ENCODE measurements at regions not wholly inside any gene's neighbourhood (a gene's known extent, or its start where the extent isn't known, plus 50 kb on each side); places are given as distances from the start of the nearest gene placed in this dataset.

DNA sequence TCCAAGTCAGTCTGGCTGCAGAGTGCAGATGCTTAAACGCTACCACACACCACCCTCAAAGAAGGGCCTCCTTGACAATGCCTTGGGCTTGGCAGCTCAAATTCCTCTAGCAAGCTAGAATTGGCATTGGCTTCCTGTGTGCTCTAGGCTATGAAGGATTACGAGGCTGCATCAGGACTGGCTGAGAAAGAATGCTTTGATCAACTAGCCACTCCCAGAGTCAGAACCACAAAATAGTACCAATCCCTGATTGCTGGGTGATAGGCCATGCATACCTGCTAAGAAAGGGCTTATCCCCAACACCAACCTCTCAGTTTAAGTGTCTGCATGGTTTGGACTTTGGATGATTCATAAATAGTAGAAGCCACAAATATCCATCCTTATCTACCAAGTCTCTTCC lies 504.9 kb downstream of the OMA1 start:
- FAIRE-seq (no peak), DNase-seq (ENCODE audit: insufficient read length) (no peak)
- TF ChIP-seq POLR2A (IDR thresholded peaks at IDR 0.05; ENCODE audit: low read depth, low read length) (no peak), POLR2AphosphoS5 (IDR thresholded peaks at IDR 0.05; ENCODE audit: low read depth, low read length) (no peak), TAF1 (IDR thresholded peaks at IDR 0.05; ENCODE audit: borderline replicate concordance, low read depth, low read length) (no peak)

DNA sequence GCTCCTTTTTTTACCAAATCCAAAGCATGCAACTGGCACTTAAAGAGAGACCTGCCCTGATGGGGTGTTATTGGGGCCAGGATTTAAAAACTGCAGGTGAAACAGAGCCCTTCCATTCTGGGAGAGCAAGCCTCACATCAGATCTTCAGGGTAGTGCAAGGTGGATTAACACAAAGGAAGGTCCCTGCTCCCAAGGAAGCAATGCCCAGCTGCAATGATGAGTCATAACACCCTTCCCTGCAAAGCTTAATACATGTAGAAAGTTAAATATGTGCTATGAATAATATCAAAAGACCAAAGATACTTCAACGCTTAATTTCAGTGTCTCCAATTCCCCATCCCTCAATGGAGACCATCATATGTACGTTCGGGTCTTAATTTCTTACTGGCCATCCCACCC lies 508.0 kb downstream of the OMA1 start:
- no peak for DNase-seq (ENCODE audit: insufficient read length)
- TF ChIP-seq POLR2AphosphoS5 (IDR thresholded peaks at IDR 0.05; ENCODE audit: low read depth, low read length) (no peak), POLR2A (IDR thresholded peaks at IDR 0.05; ENCODE audit: low read depth, low read length) (no peak), TAF1 (IDR thresholded peaks at IDR 0.05; ENCODE audit: borderline replicate concordance, low read depth, low read length) (no peak)
- no peak for FAIRE-seq

DNA sequence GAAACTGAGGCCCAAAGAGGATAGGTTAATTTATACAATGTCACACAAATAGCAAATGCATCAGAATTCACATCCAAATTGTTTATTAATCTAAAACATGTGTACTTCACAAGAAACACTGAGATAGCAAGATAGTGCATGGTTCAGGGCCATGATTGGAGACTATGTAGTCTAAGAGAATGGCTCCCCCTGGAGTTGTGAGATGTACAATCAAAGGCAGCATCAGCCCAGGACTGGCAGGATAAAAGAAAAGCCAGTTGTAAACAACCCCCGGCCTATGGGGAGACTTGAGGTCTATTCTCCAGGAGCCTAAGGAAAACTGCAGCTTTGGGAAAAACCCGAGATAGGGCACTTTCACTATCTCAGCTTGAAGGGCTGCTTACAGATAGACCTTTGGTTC lies 511.0 kb downstream of the OMA1 start:
- TF ChIP-seq POLR2AphosphoS5 (IDR thresholded peaks at IDR 0.05; ENCODE audit: low read depth, low read length) (no peak), TAF1 (IDR thresholded peaks at IDR 0.05; ENCODE audit: borderline replicate concordance, low read depth, low read length) (no peak), POLR2A (IDR thresholded peaks at IDR 0.05; ENCODE audit: low read depth, low read length) (no peak)
- FAIRE-seq (no peak), DNase-seq (ENCODE audit: insufficient read length) (no peak)

- no peak for FAIRE-seq
- DNase-seq (ENCODE audit: insufficient read length), result no peak
- TF ChIP-seq POLR2AphosphoS5 (IDR thresholded peaks at IDR 0.05; ENCODE audit: low read depth, low read length) (no peak), POLR2A (IDR thresholded peaks at IDR 0.05; ENCODE audit: low read depth, low read length) (no peak), TAF1 (IDR thresholded peaks at IDR 0.05; ENCODE audit: borderline replicate concordance, low read depth, low read length) (no peak)
These were observed 513.2 kb downstream of the OMA1 start for GRCh38 chr1:58033311-58033710.

- no peak for FAIRE-seq
These were observed 513.9 kb downstream of the OMA1 start for GRCh38 chr1:58032611-58033073.

GRCh38 chr1:58031416-58031815 lies 515.1 kb downstream of the OMA1 start:
- TF ChIP-seq TAF1 (IDR thresholded peaks at IDR 0.05; ENCODE audit: borderline replicate concordance, low read depth, low read length) (no peak), POLR2A (IDR thresholded peaks at IDR 0.05; ENCODE audit: low read depth, low read length) (no peak), POLR2AphosphoS5 (IDR thresholded peaks at IDR 0.05; ENCODE audit: low read depth, low read length) (no peak)
- DNase-seq (ENCODE audit: insufficient read length) (no peak), FAIRE-seq (no peak)

More at GRCh38 chr1:58032611-58033073, 513.9 kb downstream of the OMA1 start:
- DNase-seq (ENCODE audit: insufficient read length), result no peak
- no peak for TF ChIP-seq TAF1 (IDR thresholded peaks at IDR 0.05; ENCODE audit: borderline replicate concordance, low read depth, low read length)
- no peak for TF ChIP-seq POLR2AphosphoS5 (IDR thresholded peaks at IDR 0.05; ENCODE audit: low read depth, low read length)
- TF ChIP-seq POLR2A (IDR thresholded peaks at IDR 0.05; ENCODE audit: low read depth, low read length), result no peak

- no peak for TF ChIP-seq POLR2AphosphoS5 (IDR thresholded peaks at IDR 0.05; ENCODE audit: low read depth, low read length)
- TF ChIP-seq POLR2A (IDR thresholded peaks at IDR 0.05; ENCODE audit: low read depth, low read length), result no peak
- FAIRE-seq, result no peak
- no peak for DNase-seq (ENCODE audit: insufficient read length)
These were observed 516.1 kb downstream of the OMA1 start for GRCh38 chr1:58030456-58030855.

- FAIRE-seq (no peak), DNase-seq (ENCODE audit: insufficient read length) (no peak)
- TF ChIP-seq POLR2A (IDR thresholded peaks at IDR 0.05; ENCODE audit: low read depth, low read length), result no peak
- TF ChIP-seq TAF1 (IDR thresholded peaks at IDR 0.05; ENCODE audit: borderline replicate concordance, low read depth, low read length), result no peak
These were observed 528.9 kb downstream of the OMA1 start for GRCh38 chr1:58017641-58018040.

- DNase-seq (ENCODE audit: insufficient read length) (no peak), FAIRE-seq (no peak)
- TF ChIP-seq POLR2AphosphoS5 (IDR thresholded peaks at IDR 0.05; ENCODE audit: low read depth, low read length) (no peak), TAF1 (IDR thresholded peaks at IDR 0.05; ENCODE audit: borderline replicate concordance, low read depth, low read length) (no peak), POLR2A (IDR thresholded peaks at IDR 0.05; ENCODE audit: low read depth, low read length) (no peak)
These were observed 533.3 kb downstream of the OMA1 start for GRCh38 chr1:58013237-58013636.

GRCh38 chr1:58011978-58012377 lies 534.5 kb downstream of the OMA1 start:
- TF ChIP-seq POLR2AphosphoS5 (IDR thresholded peaks at IDR 0.05; ENCODE audit: low read depth, low read length) (no peak), TAF1 (IDR thresholded peaks at IDR 0.05; ENCODE audit: borderline replicate concordance, low read depth, low read length) (no peak), POLR2A (IDR thresholded peaks at IDR 0.05; ENCODE audit: low read depth, low read length) (no peak)
- FAIRE-seq, result no peak
- no peak for DNase-seq (ENCODE audit: insufficient read length)

DNA sequence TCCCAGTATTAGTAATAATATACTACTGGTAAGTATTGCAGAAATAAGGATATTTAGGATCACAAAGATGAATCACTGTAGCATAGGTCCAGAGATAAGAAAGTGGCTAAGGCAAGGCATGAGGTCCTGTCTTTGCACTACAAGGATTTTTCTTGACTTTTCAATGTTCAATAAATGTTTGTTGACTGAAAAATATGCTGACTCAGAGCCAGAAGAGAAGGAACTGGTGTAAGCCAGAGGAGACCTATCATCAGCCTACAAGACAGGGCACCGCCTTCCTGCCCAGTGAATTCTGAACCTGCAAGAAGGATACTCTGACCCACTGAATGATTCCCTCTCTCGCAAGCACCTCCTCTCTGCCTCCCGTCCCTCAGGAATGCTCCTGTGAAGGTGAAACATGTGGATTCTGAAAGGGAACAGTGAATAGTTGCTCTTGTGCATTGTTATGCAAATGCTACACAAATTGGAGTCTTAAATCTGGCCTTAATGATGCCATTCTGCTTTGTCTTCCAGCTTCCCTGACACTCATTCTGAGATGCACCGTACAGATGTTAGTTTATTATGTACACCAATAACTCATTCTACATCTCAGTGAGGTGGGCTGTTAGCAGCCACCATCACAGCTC lies 540.0 kb downstream of the OMA1 start:
- no peak for TF ChIP-seq TAF1 (IDR thresholded peaks at IDR 0.05; ENCODE audit: borderline replicate concordance, low read depth, low read length)
- TF ChIP-seq POLR2A (IDR thresholded peaks at IDR 0.05; ENCODE audit: low read depth, low read length), result no peak
- TF ChIP-seq POLR2AphosphoS5 (IDR thresholded peaks at IDR 0.05; ENCODE audit: low read depth, low read length), result no peak
- FAIRE-seq, result no peak
- no peak for DNase-seq (ENCODE audit: insufficient read length)

GRCh38 chr1:58005212-58005611 lies 541.3 kb downstream of the OMA1 start:
- TF ChIP-seq POLR2AphosphoS5 (IDR thresholded peaks at IDR 0.05; ENCODE audit: low read depth, low read length), result no peak
- no peak for TF ChIP-seq TAF1 (IDR thresholded peaks at IDR 0.05; ENCODE audit: borderline replicate concordance, low read depth, low read length)
- no peak for TF ChIP-seq POLR2A (IDR thresholded peaks at IDR 0.05; ENCODE audit: low read depth, low read length)
- no peak for FAIRE-seq
- DNase-seq (ENCODE audit: insufficient read length), result no peak
